Esophagus squamous epithelium (tissue), 4 donors: ENCODE measurements at regions not wholly inside any gene's neighbourhood (a gene's known extent, or its start where the extent isn't known, plus 50 kb on each side); places are given as distances from the start of the nearest gene placed in this dataset.

Experiments used
- CTCF ChIP-seq, 6 experiments: fragments of 450-650 bp in 4 of 6; fragments of 200-600 bp in 2 of 6; sonication (generic) in 2 of 6; IDR thresholded peaks; one replicate each; pipeline ENCODE4 v1.5.1; 2016 to 2019; ENCODE audit warnings: antibody characterized with exemption in 6 of 6, mild to moderate bottlenecking in 4 of 6, moderate library complexity in 4 of 6
- POLR2A ChIP-seq, 4 donors: fragments of 450-650 bp; IDR thresholded peaks; one replicate each; pipeline ENCODE4 v1.6.1; 2017; ENCODE audit warnings: antibody characterized with exemption in 4 of 4, mild to moderate bottlenecking in 4 of 4, moderate library complexity in 3 of 4

GRCh38 chr7:49479936-49480544 is 293.4 kb upstream of the VWC2 start:
- TF ChIP-seq CTCF (IDR thresholded peaks at IDR 0.05) (no peak), POLR2A (IDR thresholded peaks at IDR 0.05) (no peak)
